ENCODE measurements at regions not wholly inside any gene's neighbourhood (a gene's known extent, or its start where the extent isn't known, plus 50 kb on each side); places are given as distances from the start of the nearest gene placed in this dataset.

DNA sequence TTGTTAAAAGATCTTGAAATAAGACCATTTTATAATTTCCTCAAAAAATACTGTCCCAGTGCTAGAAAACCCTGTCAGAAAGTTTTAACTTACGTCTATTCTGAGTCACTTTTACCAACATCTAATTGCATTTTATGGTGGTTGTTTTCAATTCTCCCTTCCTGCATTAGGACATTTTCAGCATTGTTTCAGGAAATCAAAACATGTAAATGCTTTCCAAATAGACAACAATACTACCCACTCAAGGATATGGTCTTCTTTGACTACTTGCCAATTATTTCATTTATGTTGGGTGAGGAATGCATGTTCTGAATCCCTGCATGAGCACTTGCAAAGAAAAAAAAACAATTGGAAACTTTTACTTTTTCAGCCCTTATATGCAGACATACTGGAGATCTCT, 284.6 kb upstream of the PDE4D start:
- WGBS: 63% methylated on average over 1 of the region's 1 CpG
- TF ChIP-seq, protein P1, sequence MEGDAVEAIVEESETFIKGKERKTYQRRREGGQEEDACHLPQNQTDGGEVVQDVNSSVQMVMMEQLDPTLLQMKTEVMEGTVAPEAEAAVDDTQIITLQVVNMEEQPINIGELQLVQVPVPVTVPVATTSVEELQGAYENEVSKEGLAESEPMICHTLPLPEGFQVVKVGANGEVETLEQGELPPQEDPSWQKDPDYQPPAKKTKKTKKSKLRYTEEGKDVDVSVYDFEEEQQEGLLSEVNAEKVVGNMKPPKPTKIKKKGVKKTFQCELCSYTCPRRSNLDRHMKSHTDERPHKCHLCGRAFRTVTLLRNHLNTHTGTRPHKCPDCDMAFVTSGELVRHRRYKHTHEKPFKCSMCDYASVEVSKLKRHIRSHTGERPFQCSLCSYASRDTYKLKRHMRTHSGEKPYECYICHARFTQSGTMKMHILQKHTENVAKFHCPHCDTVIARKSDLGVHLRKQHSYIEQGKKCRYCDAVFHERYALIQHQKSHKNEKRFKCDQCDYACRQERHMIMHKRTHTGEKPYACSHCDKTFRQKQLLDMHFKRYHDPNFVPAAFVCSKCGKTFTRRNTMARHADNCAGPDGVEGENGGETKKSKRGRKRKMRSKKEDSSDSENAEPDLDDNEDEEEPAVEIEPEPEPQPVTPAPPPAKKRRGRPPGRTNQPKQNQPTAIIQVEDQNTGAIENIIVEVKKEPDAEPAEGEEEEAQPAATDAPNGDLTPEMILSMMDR (IDR thresholded peaks at IDR 0.05): no peak
- TF ChIP-seq POLR2AphosphoS5 (IDR thresholded peaks at IDR 0.05) (no peak), EP300 (IDR thresholded peaks at IDR 0.05) (no peak), POLR2A (IDR thresholded peaks at IDR 0.05) (no peak)
- Histone ChIP-seq H3K36me3 (no peaks in the 10 kb centered on the region), H3K4me3 (no peak overlapping the region), H3K27ac (no peak overlapping the region), H3K4me1 (no peaks in the 10 kb centered on the region), H3K27me3 (no peaks in the 10 kb centered on the region), H3K9me3 (no peaks in the 10 kb centered on the region)
- DNase-seq (ENCODE audit: low spot score in 2 of 2): no peak

DNA sequence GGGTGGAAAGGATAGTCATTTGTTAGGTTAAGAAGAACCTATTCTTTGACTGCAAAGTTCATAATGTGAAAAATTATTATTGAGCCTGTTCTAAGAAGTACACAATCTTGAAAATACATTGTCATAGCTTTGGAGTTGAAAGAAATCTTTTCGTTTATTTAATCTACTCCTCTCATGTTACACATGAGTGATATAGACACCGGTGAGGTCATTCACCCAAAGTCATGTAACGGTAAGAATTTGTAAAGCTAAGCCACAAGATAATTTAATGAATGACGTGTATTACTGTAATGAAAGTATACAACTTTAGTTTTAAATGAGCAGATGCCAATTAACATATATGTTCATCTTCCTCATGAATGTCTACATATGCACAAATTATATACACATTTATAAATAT, 284.1 kb upstream of the PDE4D start:
- H3K27ac ChIP-seq: no peak overlapping the region
- H3K36me3 ChIP-seq: no peaks in the 10 kb centered on the region
- TF ChIP-seq POLR2AphosphoS5 (IDR thresholded peaks at IDR 0.05) (no peak), EP300 (IDR thresholded peaks at IDR 0.05) (no peak), POLR2A (IDR thresholded peaks at IDR 0.05) (no peak)
- TF ChIP-seq, protein P1 (IDR thresholded peaks at IDR 0.05): no peak
- WGBS: 81% methylated on average over 4 of the region's 4 CpGs
- no peak for DNase-seq (ENCODE audit: low spot score in 2 of 2)
- H3K4me3 ChIP-seq: no peak overlapping the region
- H3K9me3 ChIP-seq: no peaks in the 10 kb centered on the region
- H3K27me3 ChIP-seq: no peaks in the 10 kb centered on the region
- no peaks in the 10 kb centered on the region for H3K4me1 ChIP-seq

DNA sequence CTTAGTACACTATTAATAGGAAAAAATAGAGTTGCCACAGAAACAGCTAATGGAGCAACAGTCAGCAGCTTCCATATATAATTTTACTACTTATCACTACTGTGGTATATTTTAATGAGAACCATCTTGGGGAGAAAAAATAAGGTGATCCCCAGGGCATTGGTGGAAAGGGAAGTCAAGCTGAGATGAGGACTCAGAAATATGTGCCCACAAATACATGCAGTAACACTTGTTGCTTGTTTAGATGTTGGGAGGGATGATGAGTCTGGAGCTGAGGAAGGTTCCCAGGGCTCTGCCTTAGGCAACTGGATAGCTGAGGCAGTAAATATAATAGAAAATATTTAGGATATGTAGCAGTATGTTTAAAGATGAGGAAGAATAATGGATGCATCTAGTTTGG, 280.1 kb upstream of the PDE4D start:
- Histone ChIP-seq H3K9me3 (no peaks in the 10 kb centered on the region), H3K27ac (no peak overlapping the region), H3K4me3 (no peak overlapping the region), H3K36me3 (no peaks in the 10 kb centered on the region), H3K27me3 (no peaks in the 10 kb centered on the region), H3K4me1 (no peaks in the 10 kb centered on the region)
- no peak for DNase-seq (ENCODE audit: low spot score in 2 of 2)
- TF ChIP-seq, protein P1 (IDR thresholded peaks at IDR 0.05): no peak
- no peak for TF ChIP-seq POLR2A (IDR thresholded peaks at IDR 0.05)
- TF ChIP-seq POLR2AphosphoS5 (IDR thresholded peaks at IDR 0.05): no peak
- no peak for TF ChIP-seq EP300 (IDR thresholded peaks at IDR 0.05)

DNA sequence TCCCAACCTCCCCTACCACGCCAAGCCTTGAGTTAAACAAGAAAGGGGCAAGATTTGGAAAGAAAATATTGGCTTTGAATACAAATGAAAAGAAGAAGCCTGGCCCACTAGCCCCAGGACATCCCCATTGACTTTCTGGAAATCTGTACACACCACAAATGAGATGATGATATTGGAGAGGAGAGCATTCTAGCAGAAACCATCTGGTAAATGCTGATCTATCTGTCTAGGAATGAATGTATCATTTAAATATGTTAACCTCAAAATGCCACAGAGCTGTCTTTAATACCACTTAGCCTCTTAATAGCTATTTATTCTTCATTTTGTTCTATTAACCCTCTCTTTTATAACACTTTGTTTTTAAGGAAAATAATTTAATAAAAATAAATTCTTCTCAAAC, 270.2 kb upstream of the PDE4D start:
- TF ChIP-seq POLR2AphosphoS5 (IDR thresholded peaks at IDR 0.05) (no peak), EP300 (IDR thresholded peaks at IDR 0.05) (no peak), POLR2A (IDR thresholded peaks at IDR 0.05) (no peak)
- TF ChIP-seq, protein P1 (IDR thresholded peaks at IDR 0.05): no peak
- no peaks in the 10 kb centered on the region for H3K27me3 ChIP-seq
- no peaks in the 10 kb centered on the region for H3K36me3 ChIP-seq
- no peak overlapping the region for H3K4me3 ChIP-seq
- no peak for DNase-seq (ENCODE audit: low spot score in 2 of 2)
- H3K27ac ChIP-seq: no peak overlapping the region
- no peaks in the 10 kb centered on the region for H3K9me3 ChIP-seq
- no peaks in the 10 kb centered on the region for H3K4me1 ChIP-seq
- 74% methylated on average over 1 of the region's 1 CpG for WGBS

DNA sequence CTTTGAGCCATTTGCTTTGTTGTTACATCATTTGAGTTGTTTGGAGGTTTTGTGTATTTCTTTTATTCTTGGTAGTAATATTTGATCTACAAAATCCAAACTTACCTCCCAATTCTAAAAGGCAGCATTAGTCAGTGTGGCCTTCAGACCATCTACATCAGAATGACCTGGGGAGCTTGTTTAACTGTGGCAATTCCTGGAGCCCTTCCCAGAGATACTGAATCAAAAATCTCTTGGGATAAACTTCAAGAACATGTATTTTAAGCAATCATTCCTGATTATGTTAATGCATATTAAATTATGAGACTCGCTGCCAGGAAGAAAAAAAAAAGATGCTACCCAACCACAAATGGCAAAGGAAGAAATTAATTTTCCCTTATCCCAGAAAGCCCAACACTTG, 268.9 kb upstream of the PDE4D start:
- H3K27me3 ChIP-seq: no peaks in the 10 kb centered on the region
- H3K36me3 ChIP-seq: no peaks in the 10 kb centered on the region
- no peak overlapping the region for H3K27ac ChIP-seq
- 65% methylated on average over 1 of the region's 1 CpG for WGBS
- no peak overlapping the region for H3K4me3 ChIP-seq
- H3K9me3 ChIP-seq: no peaks in the 10 kb centered on the region
- no peak for DNase-seq (ENCODE audit: low spot score in 2 of 2)
- TF ChIP-seq, protein P1 (IDR thresholded peaks at IDR 0.05): no peak
- TF ChIP-seq POLR2AphosphoS5 (IDR thresholded peaks at IDR 0.05) (no peak), EP300 (IDR thresholded peaks at IDR 0.05) (no peak), POLR2A (IDR thresholded peaks at IDR 0.05) (no peak)
- H3K4me1 ChIP-seq: no peaks in the 10 kb centered on the region

Data from suprapubic skin (tissue), 4 donors.